Fibroblast of lung (primary cell): ENCODE measurements at regions not wholly inside any gene's neighbourhood (a gene's known extent, or its start where the extent isn't known, plus 50 kb on each side); places are given as distances from the start of the nearest gene placed in this dataset.

Source experiments
- DNase-seq, 2 donors: peaks; one replicate each; pipeline versions ENCODE4 v3.0.0 to v3.0.0-alpha.2; 2010; ENCODE audit warnings: low read depth in 2 of 2
- H2AFZ ChIP-seq: 2 replicates; pipeline ENCODE4 v1.5.1; 2012; ENCODE audit warnings: low read length, control low read depth, inconsistent platforms
- H3K27ac ChIP-seq: 2 replicates; pipeline ENCODE4 v1.5.1; 2011; ENCODE audit warnings: low read length, control low read depth; ENCODE audit not compliant: insufficient read depth
- H3K27me3 ChIP-seq: 2 replicates; pipeline ENCODE4 v1.5.1; 2011; ENCODE audit warnings: mild to moderate bottlenecking, low read length; ENCODE audit not compliant: control insufficient read depth, insufficient read depth
- H3K36me3 ChIP-seq: 2 replicates; pipeline ENCODE4 v1.5.1; 2011; ENCODE audit warnings: low read length; ENCODE audit not compliant: control insufficient read depth, insufficient read depth
- H3K4me1 ChIP-seq: 2 replicates; pipeline ENCODE4 v1.5.1; 2011; ENCODE audit warnings: low read length; ENCODE audit not compliant: control insufficient read depth, insufficient read depth; ENCODE audit errors: extremely low read depth
- H3K4me2 ChIP-seq: 2 replicates; pipeline ENCODE4 v1.5.1; 2011; ENCODE audit warnings: low read length, control low read depth; ENCODE audit not compliant: insufficient read depth; ENCODE audit errors: extremely low read depth
- H3K4me3 ChIP-seq, 4 experiments: fragments of 200-600 bp in 1 of 4; sonication (generic) in 1 of 4; replicated peaks in 1 of 4; 2 replicates each; pipeline ENCODE4 v1.5.1; 2011 to 2016; ENCODE audit warnings: low read length in 4 of 4, low read depth in 3 of 4, mild to moderate bottlenecking in 3 of 4, control low read depth in 2 of 4, inconsistent platforms in 1 of 4, mixed read lengths in 1 of 4; ENCODE audit not compliant: insufficient read depth in 1 of 4; ENCODE audit errors: control extremely low read depth in 1 of 4
- H3K79me2 ChIP-seq: 2 replicates; pipeline ENCODE4 v1.5.1; 2012; ENCODE audit warnings: mild to moderate bottlenecking, low read length, inconsistent platforms; ENCODE audit not compliant: control insufficient read depth, insufficient read depth
- H3K9ac ChIP-seq: 2 replicates; pipeline ENCODE4 v1.5.1; 2011; ENCODE audit warnings: mild to moderate bottlenecking, low read length, control low read depth; ENCODE audit not compliant: insufficient read depth
- H3K9me3 ChIP-seq: 2 replicates; pipeline ENCODE4 v1.5.1; 2012; ENCODE audit warnings: low read depth, low read length; ENCODE audit not compliant: control insufficient read depth, insufficient read depth
- H4K20me1 ChIP-seq: 2 replicates; pipeline ENCODE4 v1.5.1; 2011; ENCODE audit warnings: low read length; ENCODE audit not compliant: control insufficient read depth, insufficient read depth; ENCODE audit errors: extremely low read depth
- EZH2 ChIP-seq: IDR thresholded peaks from 2 replicates; pipeline ENCODE4 v1.5.1; 2012; ENCODE audit warnings: low read length, control low read depth, mild to moderate bottlenecking; ENCODE audit errors: missing control alignments
- TF ChIP-seq, protein P1 (sequence below), 2 donors: IDR thresholded peaks in 1 of 2; conservative IDR thresholded peaks in 1 of 2; 1 replicate in 1 of 2; 2 replicates in 1 of 2; pipeline ENCODE4 v1.5.1; 2011 to 2012; ENCODE audit warnings: low read length in 2 of 2, control low read depth in 1 of 2, inconsistent platforms in 1 of 2, low read depth in 1 of 2, mild to moderate bottlenecking in 1 of 2

DNA sequence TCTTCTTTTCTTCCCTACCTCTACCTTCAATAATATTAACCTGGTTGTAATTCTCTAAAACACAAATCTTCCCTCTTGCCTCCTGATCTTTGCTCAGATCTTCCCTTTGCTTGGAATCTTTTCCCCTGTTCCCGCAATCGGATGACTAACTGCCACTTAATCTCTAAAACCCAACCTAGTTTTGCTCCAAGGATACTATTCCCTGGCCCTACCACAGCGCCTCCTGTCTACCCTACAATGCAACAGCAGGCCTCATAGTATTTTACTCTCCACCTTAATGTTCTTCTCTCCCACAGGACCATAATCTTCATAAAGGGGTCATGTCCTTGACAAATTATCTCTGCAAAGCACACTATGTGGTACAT is 246.8 kb upstream of the TNP1 start:
- DNase-seq = peak; percentile 36 to 66
- Histone ChIP-seq H3K27ac (peak overlapping the region; percentile 85), H3K79me2 (no peaks in the 10 kb centered on the region), H3K36me3 (no peaks in the 10 kb centered on the region), H3K9me3 (no peaks in the 10 kb centered on the region), H2AFZ (no peak overlapping the region), H3K4me1 (peaks cover 14% of the 10 kb centered on the region), H3K9ac (no peak overlapping the region), H3K27me3 (no peaks in the 10 kb centered on the region), H3K4me3 (no peak overlapping the region), H3K4me2 (no peak overlapping the region), H4K20me1 (no peaks in the 10 kb centered on the region)
- TF ChIP-seq, protein P1, sequence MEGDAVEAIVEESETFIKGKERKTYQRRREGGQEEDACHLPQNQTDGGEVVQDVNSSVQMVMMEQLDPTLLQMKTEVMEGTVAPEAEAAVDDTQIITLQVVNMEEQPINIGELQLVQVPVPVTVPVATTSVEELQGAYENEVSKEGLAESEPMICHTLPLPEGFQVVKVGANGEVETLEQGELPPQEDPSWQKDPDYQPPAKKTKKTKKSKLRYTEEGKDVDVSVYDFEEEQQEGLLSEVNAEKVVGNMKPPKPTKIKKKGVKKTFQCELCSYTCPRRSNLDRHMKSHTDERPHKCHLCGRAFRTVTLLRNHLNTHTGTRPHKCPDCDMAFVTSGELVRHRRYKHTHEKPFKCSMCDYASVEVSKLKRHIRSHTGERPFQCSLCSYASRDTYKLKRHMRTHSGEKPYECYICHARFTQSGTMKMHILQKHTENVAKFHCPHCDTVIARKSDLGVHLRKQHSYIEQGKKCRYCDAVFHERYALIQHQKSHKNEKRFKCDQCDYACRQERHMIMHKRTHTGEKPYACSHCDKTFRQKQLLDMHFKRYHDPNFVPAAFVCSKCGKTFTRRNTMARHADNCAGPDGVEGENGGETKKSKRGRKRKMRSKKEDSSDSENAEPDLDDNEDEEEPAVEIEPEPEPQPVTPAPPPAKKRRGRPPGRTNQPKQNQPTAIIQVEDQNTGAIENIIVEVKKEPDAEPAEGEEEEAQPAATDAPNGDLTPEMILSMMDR (conservative IDR thresholded peaks at IDR 0.05 in 1 of 2, IDR thresholded peaks at IDR 0.05 in 1 of 2; ENCODE audit: low read depth in 1 of 2, low read length in 2 of 2) = peak; percentile 51 to 59
- TF ChIP-seq EZH2 = no peak

DNA sequence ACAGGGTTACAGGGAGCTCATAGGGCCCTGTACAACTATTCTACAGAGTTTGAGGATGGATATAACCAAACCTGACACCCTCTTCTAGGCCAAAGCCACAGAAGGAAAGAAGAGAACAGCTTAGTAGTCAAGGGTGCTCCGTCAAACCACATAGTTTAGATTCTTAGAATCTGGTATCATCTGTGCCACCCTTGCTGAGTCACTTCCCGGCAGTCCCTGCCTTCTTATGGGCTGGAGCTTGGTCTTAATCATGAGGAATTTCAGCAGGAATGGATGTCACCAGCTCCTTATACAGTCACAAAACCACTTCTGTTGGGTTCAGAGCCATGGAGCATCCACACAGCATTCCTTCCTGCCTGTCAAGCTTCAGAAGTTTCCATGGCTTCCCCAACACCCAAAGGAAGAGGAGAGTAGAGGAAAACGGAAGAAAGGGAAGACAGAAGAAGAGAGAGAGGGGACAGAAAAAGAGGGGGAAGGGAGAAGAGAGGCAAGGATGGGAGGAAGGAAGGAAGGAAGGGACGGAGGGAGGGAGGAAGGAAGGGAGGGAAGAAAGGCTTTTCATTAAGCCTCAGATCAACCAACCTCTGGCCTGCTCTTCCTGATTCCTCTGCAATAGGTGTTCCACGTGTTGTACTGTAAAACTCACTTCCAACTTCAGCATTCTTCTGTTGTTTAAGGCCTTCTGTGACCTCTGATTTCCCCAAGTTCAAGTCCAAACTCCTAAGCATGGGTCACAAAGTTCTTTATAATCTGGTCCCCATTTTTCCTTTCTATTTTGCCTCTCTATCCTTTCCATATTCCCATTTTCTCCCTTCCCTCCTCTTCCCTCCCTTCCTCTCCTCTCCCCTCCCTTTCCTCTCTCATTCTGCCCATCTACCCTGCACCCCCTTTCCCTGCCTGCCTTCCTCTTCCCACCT is 246.1 kb upstream of the TNP1 start:
- no peak overlapping the region for H3K4me3 ChIP-seq
- no peak for TF ChIP-seq EZH2
- TF ChIP-seq, protein P1 (conservative IDR thresholded peaks at IDR 0.05 in 1 of 2, IDR thresholded peaks at IDR 0.05 in 1 of 2; ENCODE audit: low read depth in 1 of 2, low read length in 2 of 2) = no peak
- no peaks in the 10 kb centered on the region for H3K79me2 ChIP-seq
- peak overlapping the region; percentile 85 for H3K27ac ChIP-seq
- H3K4me1 ChIP-seq = peaks cover 14% of the 10 kb centered on the region
- H4K20me1 ChIP-seq = no peaks in the 10 kb centered on the region
- peak; percentile 87 to 99 for DNase-seq
- H3K9ac ChIP-seq = no peak overlapping the region
- H3K36me3 ChIP-seq = no peaks in the 10 kb centered on the region
- no peak overlapping the region for H3K4me2 ChIP-seq
- H2AFZ ChIP-seq = peak overlapping the region; percentile 7
- H3K27me3 ChIP-seq = no peaks in the 10 kb centered on the region
- H3K9me3 ChIP-seq = no peaks in the 10 kb centered on the region

DNA sequence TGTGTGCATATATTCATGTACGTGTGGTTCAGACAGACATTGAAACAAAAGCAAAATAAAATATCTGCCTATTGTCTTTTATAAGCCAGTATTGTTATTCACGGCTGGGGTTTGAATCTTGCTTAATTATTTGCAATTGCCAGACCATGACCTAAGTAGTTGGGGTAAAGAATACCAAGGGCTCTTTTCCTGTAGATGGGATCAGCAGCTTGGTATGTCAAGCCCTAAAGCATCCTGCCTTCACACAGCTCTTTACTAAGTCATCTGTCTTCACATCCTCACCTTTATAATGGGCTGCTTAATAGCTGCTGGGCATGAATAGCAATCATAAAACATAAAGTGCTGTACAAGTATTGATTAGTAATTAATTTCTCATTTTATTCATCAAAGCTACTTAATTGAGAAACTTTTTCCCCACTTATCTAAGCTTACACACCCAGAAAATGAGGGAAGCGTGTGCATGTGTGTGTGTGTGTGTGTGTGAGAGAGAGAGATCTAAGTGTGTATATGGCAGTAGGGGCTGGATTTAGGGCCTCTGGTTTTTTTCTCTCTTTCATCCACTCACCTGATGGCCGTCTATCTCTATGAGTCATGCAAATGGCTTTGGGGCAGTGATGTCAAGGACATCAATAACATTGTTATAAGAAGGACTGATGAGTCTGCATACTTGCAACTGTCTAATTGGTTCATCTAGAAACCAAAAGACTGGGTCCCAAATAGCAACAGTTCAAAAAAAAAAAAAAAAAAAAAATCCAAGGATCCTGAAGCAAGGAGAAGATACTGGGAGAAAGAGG is 244.1 kb upstream of the TNP1 start:
- Histone ChIP-seq H3K4me1 (peaks cover 14% of the 10 kb centered on the region), H2AFZ (no peak overlapping the region), H3K27ac (peak overlapping the region; percentile 85), H3K9me3 (no peaks in the 10 kb centered on the region), H3K4me2 (no peak overlapping the region), H4K20me1 (no peaks in the 10 kb centered on the region), H3K4me3 (no peak overlapping the region), H3K36me3 (no peaks in the 10 kb centered on the region), H3K9ac (no peak overlapping the region), H3K79me2 (no peaks in the 10 kb centered on the region), H3K27me3 (no peaks in the 10 kb centered on the region)
- DNase-seq = peak; percentile 36 to 92
- TF ChIP-seq, protein P1 (conservative IDR thresholded peaks at IDR 0.05 in 1 of 2, IDR thresholded peaks at IDR 0.05 in 1 of 2; ENCODE audit: low read depth in 1 of 2, low read length in 2 of 2) = no peak
- TF ChIP-seq EZH2 = no peak
